ENCODE measurements at regions not wholly inside any gene's neighbourhood (a gene's known extent, or its start where the extent isn't known, plus 50 kb on each side); places are given as distances from the start of the nearest gene placed in this dataset.

DNA sequence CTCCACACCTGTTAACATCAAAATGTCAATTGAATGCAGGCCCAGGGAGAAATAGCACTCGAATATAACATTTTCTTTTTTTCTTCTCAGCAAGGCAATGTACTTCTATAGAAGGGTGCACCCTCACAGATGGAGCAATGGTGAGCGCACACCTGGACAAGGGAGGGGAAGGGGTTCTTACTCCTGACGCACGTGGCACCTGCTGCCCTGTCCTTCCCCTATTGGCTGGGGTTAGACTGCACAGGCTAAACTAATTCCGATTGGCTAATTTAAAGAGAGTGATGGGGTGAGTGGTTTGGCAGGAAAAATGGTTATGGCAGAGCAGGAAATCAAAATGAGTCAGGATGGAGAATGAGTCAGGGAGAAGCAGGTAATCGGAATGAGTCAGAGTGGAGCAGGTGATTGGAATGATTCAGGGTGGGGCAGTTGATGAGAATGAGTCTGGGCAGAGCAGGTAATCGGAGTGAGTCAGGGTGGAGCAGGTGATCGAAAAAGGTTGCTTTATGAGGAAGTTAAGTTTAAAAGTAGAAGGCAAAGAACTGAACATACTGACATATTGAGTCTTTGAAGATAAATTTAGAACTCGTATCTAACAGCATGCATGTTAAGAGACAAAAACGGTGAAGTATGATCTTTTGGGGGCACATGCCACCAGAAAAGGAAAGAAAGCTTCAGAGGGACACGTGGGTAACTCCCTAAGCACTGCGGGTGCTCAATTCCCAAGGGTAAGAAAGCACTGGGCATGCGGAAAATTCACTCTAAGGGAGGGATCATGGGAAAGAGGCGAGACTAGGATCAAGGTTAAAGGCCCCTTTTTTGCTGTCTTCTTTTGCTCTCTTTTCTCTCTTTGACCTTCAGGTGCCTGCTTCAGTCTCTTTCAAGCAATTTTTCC lies 72.9 kb upstream of the GALNT15 start:
- TF ChIP-seq, protein P1, sequence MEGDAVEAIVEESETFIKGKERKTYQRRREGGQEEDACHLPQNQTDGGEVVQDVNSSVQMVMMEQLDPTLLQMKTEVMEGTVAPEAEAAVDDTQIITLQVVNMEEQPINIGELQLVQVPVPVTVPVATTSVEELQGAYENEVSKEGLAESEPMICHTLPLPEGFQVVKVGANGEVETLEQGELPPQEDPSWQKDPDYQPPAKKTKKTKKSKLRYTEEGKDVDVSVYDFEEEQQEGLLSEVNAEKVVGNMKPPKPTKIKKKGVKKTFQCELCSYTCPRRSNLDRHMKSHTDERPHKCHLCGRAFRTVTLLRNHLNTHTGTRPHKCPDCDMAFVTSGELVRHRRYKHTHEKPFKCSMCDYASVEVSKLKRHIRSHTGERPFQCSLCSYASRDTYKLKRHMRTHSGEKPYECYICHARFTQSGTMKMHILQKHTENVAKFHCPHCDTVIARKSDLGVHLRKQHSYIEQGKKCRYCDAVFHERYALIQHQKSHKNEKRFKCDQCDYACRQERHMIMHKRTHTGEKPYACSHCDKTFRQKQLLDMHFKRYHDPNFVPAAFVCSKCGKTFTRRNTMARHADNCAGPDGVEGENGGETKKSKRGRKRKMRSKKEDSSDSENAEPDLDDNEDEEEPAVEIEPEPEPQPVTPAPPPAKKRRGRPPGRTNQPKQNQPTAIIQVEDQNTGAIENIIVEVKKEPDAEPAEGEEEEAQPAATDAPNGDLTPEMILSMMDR (optimal IDR thresholded peaks at IDR 0.05 in 1 of 3, IDR thresholded peaks at IDR 0.05 in 1 of 3, conservative IDR thresholded peaks at IDR 0.05 in 1 of 3; ENCODE audit: extremely low read depth in 1 of 3, insufficient read depth in 2 of 3, low read length in 3 of 3) = no peak
- TF ChIP-seq EZH2 (IDR thresholded peaks at IDR 0.05; ENCODE audit: low read length) = no peak

Measured in keratinocyte (primary cell).